KOPT-K1 (cell line): ENCODE measurements at regions not wholly inside any gene's neighbourhood (a gene's known extent, or its start where the extent isn't known, plus 50 kb on each side); places are given as distances from the start of the nearest gene placed in this dataset.

ENCODE experiments used
- H3K27ac ChIP-seq: fragments of 200-600 bp; sonication (generic); 2 replicates; pipeline ENCODE4 v1.5.1; 2016; ENCODE audit warnings: antibody characterized with exemption, mild to moderate bottlenecking, low read depth, low read length; ENCODE audit not compliant: poor library complexity, severe bottlenecking
- H3K36me3 ChIP-seq: fragments of 200-600 bp; sonication (generic); 2 replicates; pipeline ENCODE4 v1.5.1; 2017; ENCODE audit warnings: antibody characterized with exemption, mild to moderate bottlenecking, low read length, moderate library complexity; ENCODE audit not compliant: insufficient read depth
- H3K9me3 ChIP-seq: fragments of 200-600 bp; sonication (generic); 2 replicates; pipeline ENCODE4 v1.5.1; 2017; ENCODE audit warnings: antibody characterized with exemption, low read length, mild to moderate bottlenecking; ENCODE audit not compliant: insufficient read depth, poor library complexity, severe bottlenecking

- no peaks in the 10 kb centered on the region for H3K9me3 ChIP-seq
- no peaks in the 10 kb centered on the region for H3K36me3 ChIP-seq
- no peak overlapping the region for H3K27ac ChIP-seq
These were observed 166.8 kb upstream of the CAMK1G start for GRCh38 chr1:209416716-209417115.

DNA sequence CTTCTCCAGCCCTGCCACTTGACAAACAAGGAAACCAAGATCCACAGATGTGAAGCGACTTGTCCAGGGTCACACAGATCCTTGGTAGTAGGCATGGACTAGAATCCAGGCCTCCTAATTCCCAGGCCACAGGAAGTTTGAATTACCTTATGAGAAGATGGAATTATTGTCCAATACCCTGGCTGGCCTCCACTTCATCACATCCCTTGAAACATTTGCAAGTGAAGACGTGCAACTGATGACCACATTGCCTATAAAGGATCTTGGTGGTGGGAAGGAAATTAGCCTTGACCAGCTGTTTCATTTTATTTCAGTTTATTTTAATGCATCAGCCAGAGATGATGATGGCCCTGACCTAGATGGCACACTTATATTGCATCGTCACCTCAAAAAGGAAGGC, 165.8 kb upstream of the CAMK1G start:
- Histone ChIP-seq H3K36me3 (no peaks in the 10 kb centered on the region), H3K27ac (no peak overlapping the region), H3K9me3 (no peaks in the 10 kb centered on the region)

- no peaks in the 10 kb centered on the region for H3K36me3 ChIP-seq
- H3K9me3 ChIP-seq, result no peaks in the 10 kb centered on the region
- no peak overlapping the region for H3K27ac ChIP-seq
These were observed 163.2 kb upstream of the CAMK1G start for GRCh38 chr1:209420276-209420675.

DNA sequence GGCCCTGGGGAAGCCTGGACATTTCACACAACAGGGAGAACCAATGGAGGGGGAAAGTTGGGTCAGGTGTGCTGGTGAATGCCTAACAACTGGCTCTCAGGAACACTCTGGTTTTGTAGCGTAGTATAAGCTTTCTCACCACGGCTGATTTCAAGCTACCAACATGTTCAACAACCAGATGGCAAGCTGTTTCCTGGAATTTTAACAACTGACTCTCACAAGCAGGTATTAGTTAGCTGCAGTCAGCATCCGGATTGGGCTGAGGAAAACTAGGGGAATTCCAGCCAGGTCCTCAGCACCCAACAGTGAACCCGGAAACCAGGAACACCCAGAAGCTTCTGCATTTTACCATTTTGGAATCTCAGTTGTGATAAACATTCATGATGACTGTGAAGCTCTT, 162.3 kb upstream of the CAMK1G start:
- Histone ChIP-seq H3K36me3 (no peaks in the 10 kb centered on the region), H3K9me3 (no peaks in the 10 kb centered on the region), H3K27ac (no peak overlapping the region)

DNA sequence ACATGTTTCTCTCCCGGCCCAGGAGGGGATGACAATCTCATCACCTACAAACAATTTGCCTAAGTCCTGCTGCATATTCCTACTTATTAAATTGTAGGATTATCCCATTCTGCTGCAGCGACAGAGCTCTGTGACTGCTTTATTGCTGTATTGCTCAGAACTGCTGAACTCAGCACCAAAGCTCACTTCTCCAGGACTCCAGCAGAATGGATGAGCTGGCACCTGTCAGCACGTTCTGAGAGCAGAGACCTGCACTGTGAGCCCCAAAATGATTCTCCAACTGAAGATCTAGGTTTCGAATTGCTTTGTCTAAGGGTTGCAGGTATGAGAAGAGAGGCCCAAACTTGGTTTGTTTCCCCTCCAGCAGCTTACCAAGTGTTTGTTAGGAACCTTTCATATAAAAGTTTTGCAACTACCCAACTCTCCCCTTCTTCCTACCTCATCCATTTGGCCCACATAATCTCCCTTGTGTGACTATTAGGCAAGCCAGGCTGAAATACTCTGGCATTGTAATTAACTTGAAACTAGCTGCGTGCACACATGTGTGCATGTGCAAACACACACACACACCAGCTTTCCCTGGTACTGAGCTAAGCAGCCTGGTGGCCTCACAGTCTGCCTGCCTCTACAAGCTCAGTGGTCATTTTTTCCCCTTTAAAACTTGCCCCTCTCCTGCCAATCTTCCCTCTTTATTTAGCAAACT, 161.4 kb upstream of the CAMK1G start:
- H3K27ac ChIP-seq, result no peak overlapping the region

DNA sequence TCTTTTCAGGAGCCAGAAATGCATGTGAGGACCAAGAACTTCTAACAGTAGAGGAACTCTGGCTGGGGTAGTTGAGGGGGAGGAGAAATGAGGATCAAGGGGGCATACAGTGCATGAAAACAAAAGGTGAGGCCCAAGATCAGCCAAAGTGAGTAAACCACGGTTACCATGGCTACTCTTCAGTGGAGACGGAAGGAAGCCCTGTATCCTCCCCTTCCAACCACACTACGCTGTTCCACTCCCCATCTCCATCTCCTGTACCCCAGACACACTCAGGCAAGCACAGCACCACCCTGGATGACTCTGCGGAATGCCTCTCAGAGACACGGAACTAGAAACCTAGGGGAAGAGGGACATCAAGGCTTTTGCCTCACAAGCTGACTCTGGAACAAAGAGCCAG, 157.6 kb upstream of the CAMK1G start:
- H3K27ac ChIP-seq, result no peak overlapping the region
- H3K9me3 ChIP-seq, result no peaks in the 10 kb centered on the region
- no peaks in the 10 kb centered on the region for H3K36me3 ChIP-seq

More for the DNA sequence above, 161.4 kb upstream of the CAMK1G start:
- Histone ChIP-seq H3K36me3 (no peaks in the 10 kb centered on the region), H3K9me3 (no peaks in the 10 kb centered on the region)

GRCh38 chr1:209427277-209427676, 156.2 kb upstream of the CAMK1G start:
- H3K27ac ChIP-seq, result no peak overlapping the region
- H3K36me3 ChIP-seq, result no peaks in the 10 kb centered on the region
- H3K9me3 ChIP-seq, result no peaks in the 10 kb centered on the region

- Histone ChIP-seq H3K36me3 (no peaks in the 10 kb centered on the region), H3K9me3 (no peaks in the 10 kb centered on the region), H3K27ac (no peak overlapping the region)
These were observed 155.7 kb upstream of the CAMK1G start for GRCh38 chr1:209427811-209428210.

DNA sequence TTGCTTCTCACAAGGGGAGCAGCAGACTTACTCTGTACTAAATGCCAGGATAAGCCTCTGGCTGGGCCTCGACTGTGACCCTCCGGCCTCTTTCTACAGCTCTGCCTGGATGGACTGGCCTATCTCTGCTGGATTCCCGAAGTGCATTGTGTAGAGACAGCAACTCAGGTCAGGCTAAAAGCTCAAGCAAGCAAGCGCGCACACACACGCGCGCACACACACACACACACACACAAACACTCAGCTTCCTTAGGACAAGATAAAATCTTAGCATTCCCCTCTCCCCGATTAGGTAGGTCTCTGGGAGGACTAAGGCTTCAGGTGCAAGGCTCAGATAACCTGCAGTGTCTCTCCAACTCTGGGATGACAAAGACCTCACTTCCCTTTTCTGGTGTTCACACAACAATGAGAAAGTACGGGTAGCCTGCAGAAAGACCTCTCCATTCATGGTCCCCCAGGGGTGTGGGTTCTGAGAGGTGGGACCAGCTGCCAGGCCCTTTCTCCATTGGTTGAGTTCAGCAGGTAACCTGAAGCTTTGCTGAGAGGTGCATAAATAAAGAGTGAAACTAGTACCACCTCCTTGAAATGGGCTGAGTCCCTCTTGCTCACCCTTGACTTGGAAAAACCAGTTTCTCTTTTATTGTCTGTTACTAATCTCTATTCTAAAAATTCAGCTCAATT, 155.1 kb upstream of the CAMK1G start:
- Histone ChIP-seq H3K9me3 (no peaks in the 10 kb centered on the region), H3K36me3 (no peaks in the 10 kb centered on the region), H3K27ac (no peak overlapping the region)

DNA sequence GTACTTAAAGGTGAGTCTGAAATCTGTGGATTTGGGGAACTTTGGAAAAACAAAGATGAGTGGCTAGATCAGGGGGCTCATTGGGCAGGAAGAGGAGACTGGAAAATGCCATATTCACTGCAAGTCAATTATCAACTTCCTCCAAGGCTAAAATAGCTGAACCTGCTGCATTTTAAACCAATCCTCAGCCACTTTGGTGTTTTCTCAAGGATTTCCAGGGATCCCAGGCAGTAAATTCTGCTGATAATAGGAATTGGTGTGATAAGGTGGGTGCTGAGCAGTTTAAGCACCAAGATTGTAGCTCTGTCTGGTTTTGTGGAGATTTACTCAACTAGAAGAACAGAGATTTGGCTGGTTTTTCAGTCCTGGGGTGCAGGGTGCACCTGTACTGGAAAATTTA, 153.9 kb upstream of the CAMK1G start:
- Histone ChIP-seq H3K27ac (no peak overlapping the region), H3K9me3 (no peaks in the 10 kb centered on the region), H3K36me3 (no peaks in the 10 kb centered on the region)

GRCh38 chr1:209430107-209430506, 153.4 kb upstream of the CAMK1G start:
- Histone ChIP-seq H3K9me3 (no peaks in the 10 kb centered on the region), H3K27ac (no peak overlapping the region), H3K36me3 (no peaks in the 10 kb centered on the region)

DNA sequence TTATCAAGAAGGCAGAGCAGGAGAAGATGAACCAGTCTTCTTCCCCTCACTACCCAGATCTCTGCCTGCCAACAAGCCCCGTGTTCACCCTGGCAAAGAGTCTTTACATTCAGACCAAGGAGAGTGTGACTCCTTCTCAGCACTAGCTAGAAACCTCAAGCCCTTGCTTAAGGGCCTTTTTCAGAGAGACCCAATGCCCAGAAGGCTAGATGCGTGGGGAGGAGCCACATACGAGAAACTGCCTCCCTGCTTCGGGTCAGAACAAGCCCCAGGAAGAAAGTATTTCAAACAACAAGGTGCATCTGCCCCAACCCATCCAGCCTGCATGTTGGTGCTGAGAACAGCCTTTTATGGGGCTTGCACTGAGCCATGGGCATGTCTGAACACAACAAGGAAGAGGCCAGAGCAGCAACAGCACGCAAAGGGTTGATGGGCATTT, 152.7 kb upstream of the CAMK1G start:
- Histone ChIP-seq H3K9me3 (no peaks in the 10 kb centered on the region), H3K27ac (no peak overlapping the region), H3K36me3 (no peaks in the 10 kb centered on the region)

- Histone ChIP-seq H3K36me3 (no peaks in the 10 kb centered on the region), H3K9me3 (no peaks in the 10 kb centered on the region), H3K27ac (no peak overlapping the region)
These were observed 152.1 kb upstream of the CAMK1G start for GRCh38 chr1:209431402-209431801.

- Histone ChIP-seq H3K36me3 (no peaks in the 10 kb centered on the region), H3K27ac (no peak overlapping the region), H3K9me3 (no peaks in the 10 kb centered on the region)
These were observed 151.6 kb upstream of the CAMK1G start for GRCh38 chr1:209431813-209432442.

GRCh38 chr1:209432443-209432825, 151.1 kb upstream of the CAMK1G start:
- H3K27ac ChIP-seq, result no peak overlapping the region

DNA sequence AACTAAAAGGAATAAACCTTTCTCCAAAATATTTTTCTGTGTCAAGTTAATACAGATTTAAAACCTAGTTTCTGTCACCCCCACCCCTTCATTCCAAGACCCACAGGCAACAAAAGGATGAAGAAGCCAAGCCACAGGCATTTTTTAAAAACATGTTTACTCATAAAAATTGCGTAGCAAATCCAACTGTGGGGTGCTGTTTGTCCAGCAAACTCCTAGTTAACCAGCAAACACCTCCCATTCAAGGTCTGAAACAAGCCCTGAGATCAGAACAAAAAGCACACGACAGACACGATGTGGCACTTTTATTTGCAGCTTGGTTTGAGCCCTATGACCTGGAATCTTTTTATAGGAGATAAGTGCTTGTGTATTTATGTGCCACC, 149.9 kb upstream of the CAMK1G start:
- Histone ChIP-seq H3K27ac (no peak overlapping the region), H3K9me3 (no peaks in the 10 kb centered on the region), H3K36me3 (no peaks in the 10 kb centered on the region)

More at GRCh38 chr1:209432443-209432825, 151.1 kb upstream of the CAMK1G start:
- Histone ChIP-seq H3K36me3 (no peaks in the 10 kb centered on the region), H3K9me3 (no peaks in the 10 kb centered on the region)
